Hepatocyte (in vitro differentiated cells): ENCODE measurements at regions not wholly inside any gene's neighbourhood (a gene's known extent, or its start where the extent isn't known, plus 50 kb on each side); places are given as distances from the start of the nearest gene placed in this dataset.

Source experiments
- DNase-seq: peaks from one replicate; pipeline ENCODE4 v3.0.0-alpha.2; 2016; ENCODE audit warnings: low spot score
- H2AFZ ChIP-seq: fragments of 200-600 bp; sonication (generic); 2 replicates; pipeline ENCODE4 v1.6.0; 2016; ENCODE audit warnings: antibody characterized with exemption, mild to moderate bottlenecking
- H3K27ac ChIP-seq: fragments of 200-600 bp; sonication (generic); 2 replicates; pipeline ENCODE4 v1.5.1; 2016; ENCODE audit warnings: mild to moderate bottlenecking
- H3K27me3 ChIP-seq: fragments of 200-600 bp; sonication (generic); 2 replicates; pipeline ENCODE4 v1.6.1; 2016
- H3K36me3 ChIP-seq: fragments of 200-600 bp; sonication (generic); replicated peaks from 2 replicates; pipeline ENCODE4 v1.5.1; 2016; ENCODE audit warnings: low read depth; ENCODE audit not compliant: insufficient read depth
- H3K4me1 ChIP-seq: fragments of 200-600 bp; sonication (generic); 2 replicates; pipeline ENCODE4 v1.5.1; 2016; ENCODE audit warnings: mild to moderate bottlenecking, moderate library complexity; ENCODE audit not compliant: insufficient read depth
- H3K4me2 ChIP-seq: fragments of 200-600 bp; sonication (generic); 2 replicates; pipeline ENCODE4 v1.6.0; 2016
- H3K4me3 ChIP-seq: fragments of 200-600 bp; sonication (generic); 2 replicates; pipeline ENCODE4 v1.5.1; 2016; ENCODE audit warnings: mild to moderate bottlenecking
- H3K79me2 ChIP-seq: fragments of 200-600 bp; sonication (generic); 2 replicates; pipeline ENCODE4 v1.6.0; 2017; ENCODE audit warnings: mild to moderate bottlenecking
- H3K9me2 ChIP-seq: fragments of 200-600 bp; sonication (generic); replicated peaks from 2 replicates; pipeline ENCODE4 v1.6.0; 2017; ENCODE audit warnings: mild to moderate bottlenecking; ENCODE audit not compliant: insufficient read depth
- H3K9me3 ChIP-seq: fragments of 200-600 bp; sonication (generic); 2 replicates; pipeline ENCODE4 v1.5.1; 2016; ENCODE audit warnings: low read depth, mild to moderate bottlenecking
- H4K20me1 ChIP-seq: fragments of 200-600 bp; sonication (generic); 2 replicates; pipeline ENCODE4 v1.6.0; 2016; ENCODE audit warnings: mild to moderate bottlenecking; ENCODE audit not compliant: insufficient read depth, poor library complexity, severe bottlenecking
- EZH2 ChIP-seq: fragments of 200-600 bp; sonication (generic); IDR thresholded peaks from 2 replicates; pipeline ENCODE4 v1.6.1; 2016; ENCODE audit warnings: antibody characterized with exemption, mild to moderate bottlenecking, borderline replicate concordance
- EZH2phosphoT487 ChIP-seq: fragments of 200-600 bp; sonication (generic); IDR thresholded peaks from one replicate; pipeline ENCODE4 v1.6.1; 2018; ENCODE audit warnings: antibody characterized with exemption, mild to moderate bottlenecking, low read depth, moderate library complexity; ENCODE audit not compliant: unreplicated experiment, severe bottlenecking
- WGBS: methylation state at CpG from one replicate; pipeline ENCODE4 v1.1.6; 2016; ENCODE audit warnings: low lambda C conversion rate; ENCODE audit errors: missing lambda C conversion rate; 5-methylcytosine and 5-hydroxymethylcytosine counted together
- TF ChIP-seq, protein P1 (sequence below): fragments of 200-600 bp; sonication (generic); IDR thresholded peaks from 2 replicates; pipeline ENCODE4 v1.5.1; 2016; ENCODE audit warnings: antibody characterized with exemption, mild to moderate bottlenecking; ENCODE audit not compliant: poor library complexity

DNA sequence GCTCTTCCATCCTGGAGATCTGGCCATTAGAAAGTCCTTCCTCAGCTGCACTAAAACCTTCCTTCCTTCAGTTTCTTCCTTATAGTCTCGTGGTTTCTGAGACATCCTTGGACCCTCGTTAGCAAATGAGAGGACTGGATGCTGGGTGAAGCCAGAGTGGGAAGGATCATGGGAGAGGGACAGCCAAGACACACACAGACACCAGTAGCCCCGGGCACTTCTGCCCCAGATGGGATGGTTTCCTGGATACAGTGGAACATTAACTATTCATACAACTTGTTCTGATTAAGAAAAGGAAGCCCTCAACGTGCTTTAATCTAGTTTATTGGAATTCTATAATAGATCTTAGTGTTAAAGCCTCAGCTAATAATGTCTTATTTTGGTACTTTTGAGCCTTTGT lies 125.5 kb downstream of the SEC61B start:
- no peak overlapping the region for H3K4me3 ChIP-seq
- H3K9me2 ChIP-seq = no peaks in the 10 kb centered on the region
- no peak for DNase-seq
- no peaks in the 10 kb centered on the region for H3K9me3 ChIP-seq
- H3K27ac ChIP-seq = no peak overlapping the region
- H3K4me1 ChIP-seq = no peaks in the 10 kb centered on the region
- WGBS = 51% methylated on average over 4 of the region's 4 CpGs
- no peak overlapping the region for H3K4me2 ChIP-seq
- TF ChIP-seq EZH2 (no peak), EZH2phosphoT487 (no peak)
- TF ChIP-seq, protein P1, sequence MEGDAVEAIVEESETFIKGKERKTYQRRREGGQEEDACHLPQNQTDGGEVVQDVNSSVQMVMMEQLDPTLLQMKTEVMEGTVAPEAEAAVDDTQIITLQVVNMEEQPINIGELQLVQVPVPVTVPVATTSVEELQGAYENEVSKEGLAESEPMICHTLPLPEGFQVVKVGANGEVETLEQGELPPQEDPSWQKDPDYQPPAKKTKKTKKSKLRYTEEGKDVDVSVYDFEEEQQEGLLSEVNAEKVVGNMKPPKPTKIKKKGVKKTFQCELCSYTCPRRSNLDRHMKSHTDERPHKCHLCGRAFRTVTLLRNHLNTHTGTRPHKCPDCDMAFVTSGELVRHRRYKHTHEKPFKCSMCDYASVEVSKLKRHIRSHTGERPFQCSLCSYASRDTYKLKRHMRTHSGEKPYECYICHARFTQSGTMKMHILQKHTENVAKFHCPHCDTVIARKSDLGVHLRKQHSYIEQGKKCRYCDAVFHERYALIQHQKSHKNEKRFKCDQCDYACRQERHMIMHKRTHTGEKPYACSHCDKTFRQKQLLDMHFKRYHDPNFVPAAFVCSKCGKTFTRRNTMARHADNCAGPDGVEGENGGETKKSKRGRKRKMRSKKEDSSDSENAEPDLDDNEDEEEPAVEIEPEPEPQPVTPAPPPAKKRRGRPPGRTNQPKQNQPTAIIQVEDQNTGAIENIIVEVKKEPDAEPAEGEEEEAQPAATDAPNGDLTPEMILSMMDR = no peak
- no peaks in the 10 kb centered on the region for H3K27me3 ChIP-seq
- no peak overlapping the region for H2AFZ ChIP-seq
- no peaks in the 10 kb centered on the region for H3K36me3 ChIP-seq
- H3K79me2 ChIP-seq = no peaks in the 10 kb centered on the region
- H4K20me1 ChIP-seq = no peaks in the 10 kb centered on the region

- Histone ChIP-seq H3K4me3 (no peak overlapping the region), H3K4me1 (no peaks in the 10 kb centered on the region), H3K36me3 (no peaks in the 10 kb centered on the region), H2AFZ (no peak overlapping the region), H3K4me2 (no peak overlapping the region), H3K9me2 (no peaks in the 10 kb centered on the region), H3K27ac (no peak overlapping the region), H4K20me1 (no peaks in the 10 kb centered on the region), H3K9me3 (no peaks in the 10 kb centered on the region), H3K27me3 (no peaks in the 10 kb centered on the region), H3K79me2 (no peaks in the 10 kb centered on the region)
- TF ChIP-seq EZH2 (no peak), EZH2phosphoT487 (no peak)
- TF ChIP-seq, protein P1 = no peak
- DNase-seq = no peak
- 81% methylated on average over 2 of the region's 2 CpGs for WGBS
Observed at GRCh38 chr9:99348289-99348688, 126.2 kb downstream of the SEC61B start.

- no peaks in the 10 kb centered on the region for H3K27me3 ChIP-seq
- TF ChIP-seq EZH2phosphoT487 (no peak), EZH2 (no peak)
- TF ChIP-seq, protein P1 = no peak
- H3K9me2 ChIP-seq = no peaks in the 10 kb centered on the region
- H3K4me1 ChIP-seq = no peaks in the 10 kb centered on the region
- no peak overlapping the region for H3K4me3 ChIP-seq
- no peaks in the 10 kb centered on the region for H4K20me1 ChIP-seq
- H3K4me2 ChIP-seq = no peak overlapping the region
- WGBS = 91% methylated on average over 2 of the region's 2 CpGs
- no peak overlapping the region for H2AFZ ChIP-seq
- no peaks in the 10 kb centered on the region for H3K79me2 ChIP-seq
- no peaks in the 10 kb centered on the region for H3K9me3 ChIP-seq
- H3K27ac ChIP-seq = no peak overlapping the region
- DNase-seq = no peak
- no peaks in the 10 kb centered on the region for H3K36me3 ChIP-seq
Observed at GRCh38 chr9:99349870-99350269, 127.8 kb downstream of the SEC61B start.

- Histone ChIP-seq H3K27me3 (no peaks in the 10 kb centered on the region), H3K4me2 (no peak overlapping the region), H3K79me2 (no peaks in the 10 kb centered on the region), H2AFZ (no peak overlapping the region), H3K4me3 (no peak overlapping the region), H3K9me2 (no peaks in the 10 kb centered on the region), H4K20me1 (no peaks in the 10 kb centered on the region), H3K9me3 (no peaks in the 10 kb centered on the region), H3K36me3 (no peaks in the 10 kb centered on the region), H3K27ac (no peak overlapping the region), H3K4me1 (no peaks in the 10 kb centered on the region)
- 67% methylated on average over 1 of the region's 1 CpG for WGBS
- no peak for DNase-seq
- TF ChIP-seq, protein P1 = no peak
- no peak for TF ChIP-seq EZH2phosphoT487
- TF ChIP-seq EZH2 = no peak
Observed at GRCh38 chr9:99350461-99350860, 128.4 kb downstream of the SEC61B start.
